DOHH2 (cell line): ENCODE measurements at regions not wholly inside any gene's neighbourhood (a gene's known extent, or its start where the extent isn't known, plus 50 kb on each side); places are given as distances from the start of the nearest gene placed in this dataset.

Experiments
- CTCF ChIP-seq: fragments of 200-600 bp; sonication (generic); IDR thresholded peaks from one replicate; pipeline ENCODE4 v1.5.1; 2014; ENCODE audit warnings: antibody characterized with exemption, mild to moderate bottlenecking, low read depth, low read length; ENCODE audit not compliant: poor library complexity, severe bottlenecking
- EZH2phosphoT487 ChIP-seq: fragments of 200-600 bp; sonication (generic); IDR thresholded peaks from 2 replicates; pipeline ENCODE4 v1.6.1; 2017; ENCODE audit warnings: borderline replicate concordance, mild to moderate bottlenecking, antibody characterized with exemption, low read length, moderate library complexity, mixed read lengths

DNA sequence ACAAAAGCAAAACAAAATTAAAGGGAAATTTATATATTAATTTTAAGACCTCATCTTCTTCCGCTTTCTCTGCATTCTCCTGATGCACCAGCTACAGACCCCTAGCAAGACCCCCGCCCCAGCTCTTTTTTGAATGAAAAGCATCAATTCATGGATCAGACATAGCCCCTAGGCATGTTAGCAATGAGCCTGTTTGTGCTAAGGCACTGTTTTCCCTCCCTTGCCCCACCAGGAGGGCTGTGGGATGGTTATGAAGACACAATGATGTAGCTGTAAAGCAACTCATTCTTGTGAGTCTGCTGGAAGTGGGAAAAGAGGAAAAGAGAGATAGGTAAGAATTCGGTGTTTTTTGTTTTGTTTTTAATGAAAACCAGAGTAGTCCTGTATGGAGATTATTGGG lies 88.5 kb upstream of the ZBTB18 start:
- TF ChIP-seq CTCF = no peak
- TF ChIP-seq EZH2phosphoT487 = no peak
